Sigmoid colon (tissue), 6 donors: ENCODE measurements at regions not wholly inside any gene's neighbourhood (a gene's known extent, or its start where the extent isn't known, plus 50 kb on each side); places are given as distances from the start of the nearest gene placed in this dataset.

ENCODE experiments used
- DNase-seq: peaks from one replicate; pipeline ENCODE4 v3.0.0-alpha.2; 2019
- H3K27ac ChIP-seq, 4 donors: fragments of 200-600 bp; sonication (generic); one replicate each; pipeline ENCODE4 v1.5.1; 2016 to 2019; ENCODE audit warnings: mild to moderate bottlenecking in 1 of 4
- H3K27me3 ChIP-seq, 3 donors: fragments of 200-600 bp; sonication (generic); one replicate each; pipeline ENCODE4 v1.5.1; 2019; ENCODE audit warnings: mild to moderate bottlenecking in 1 of 3
- H3K36me3 ChIP-seq, 4 donors: fragments of 200-600 bp; sonication (generic); one replicate each; pipeline ENCODE4 v1.5.1; 2016 to 2019
- H3K4me1 ChIP-seq, 4 donors: fragments of 200-600 bp; sonication (generic); one replicate each; pipeline ENCODE4 v1.5.1; 2017 to 2019
- H3K4me3 ChIP-seq, 4 donors: fragments of 200-600 bp; sonication (generic); one replicate each; pipeline ENCODE4 v1.5.1; 2017 to 2019; ENCODE audit warnings: mild to moderate bottlenecking in 2 of 4, moderate library complexity in 1 of 4
- H3K9me3 ChIP-seq, 4 donors: fragments of 200-600 bp in 3 of 4; sonication (generic) in 3 of 4; one replicate each; pipeline versions ENCODE4 v1.5.1 to v1.6.1; 2013 to 2019
- EP300 ChIP-seq, 4 donors: sonication (generic); formaldehyde crosslinking; IDR thresholded peaks; one replicate each; pipeline ENCODE4 v1.6.1; 2017; ENCODE audit warnings: antibody characterized with exemption in 4 of 4
- POLR2A ChIP-seq, 2 donors: fragments of 450-650 bp; IDR thresholded peaks; one replicate each; pipeline ENCODE4 v1.6.1; 2016; ENCODE audit warnings: antibody characterized with exemption in 2 of 2, mild to moderate bottlenecking in 2 of 2, moderate library complexity in 2 of 2
- POLR2AphosphoS5 ChIP-seq, 4 donors: sonication (generic); formaldehyde crosslinking; IDR thresholded peaks; one replicate each; pipeline ENCODE4 v1.6.1; 2017; ENCODE audit warnings: antibody characterized with exemption in 4 of 4
- WGBS, 2 donors: extraction: QIAGEN DNeasy Blood & Tissue Kit; methylation state at CpG; one replicate each; pipeline ENCODE4 v1.1.7; 2013; 5-methylcytosine and 5-hydroxymethylcytosine counted together
- intact Hi-C: fragments of 100-400 bp; cut with DNase I; formaldehyde crosslinking; loops from one replicate; pipeline ENCODE4 v1.15.1; 2023
- TF ChIP-seq, protein P1 (sequence below), 4 experiments: fragments of 450-650 bp in 3 of 4; fragments of 200-600 bp in 1 of 4; IDR thresholded peaks; one replicate each; pipeline ENCODE4 v1.5.1; 2016 to 2019; ENCODE audit warnings: antibody characterized with exemption in 4 of 4, mild to moderate bottlenecking in 3 of 4, moderate library complexity in 2 of 4
- donor health status: healthy with polysubstance abuse.
- donor health status: healthy.

DNA sequence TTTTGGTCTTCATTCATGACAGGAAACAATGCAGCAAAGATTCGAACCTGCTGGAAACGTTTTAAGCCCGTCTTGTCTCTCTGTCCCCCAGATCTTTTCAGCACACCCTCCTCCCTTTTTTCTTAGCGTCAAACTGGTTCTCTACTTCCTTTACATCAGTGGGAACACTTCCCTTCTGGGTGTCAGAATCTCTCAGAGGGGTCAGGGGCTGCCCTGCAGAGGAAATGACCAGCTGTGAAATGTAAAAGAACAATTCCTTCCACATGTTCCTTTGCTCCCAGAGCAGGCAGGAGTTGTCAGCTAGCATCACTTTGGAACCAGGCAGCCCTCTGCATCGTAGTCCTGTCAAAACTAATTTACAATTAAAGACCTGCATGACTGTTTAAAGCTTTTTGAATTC is 619.0 kb downstream of the TFAP2A start:
- Histone ChIP-seq H3K4me3 (no peak overlapping the region), H3K9me3 (no peaks in the 10 kb centered on the region), H3K36me3 (no peaks in the 10 kb centered on the region), H3K27me3 (no peaks in the 10 kb centered on the region), H3K27ac (no peak overlapping the region), H3K4me1 (no peaks in the 10 kb centered on the region)
- WGBS, 2 donors = 20 to 47% methylated on average over 5 of the region's 5 CpGs
- TF ChIP-seq, protein P1, sequence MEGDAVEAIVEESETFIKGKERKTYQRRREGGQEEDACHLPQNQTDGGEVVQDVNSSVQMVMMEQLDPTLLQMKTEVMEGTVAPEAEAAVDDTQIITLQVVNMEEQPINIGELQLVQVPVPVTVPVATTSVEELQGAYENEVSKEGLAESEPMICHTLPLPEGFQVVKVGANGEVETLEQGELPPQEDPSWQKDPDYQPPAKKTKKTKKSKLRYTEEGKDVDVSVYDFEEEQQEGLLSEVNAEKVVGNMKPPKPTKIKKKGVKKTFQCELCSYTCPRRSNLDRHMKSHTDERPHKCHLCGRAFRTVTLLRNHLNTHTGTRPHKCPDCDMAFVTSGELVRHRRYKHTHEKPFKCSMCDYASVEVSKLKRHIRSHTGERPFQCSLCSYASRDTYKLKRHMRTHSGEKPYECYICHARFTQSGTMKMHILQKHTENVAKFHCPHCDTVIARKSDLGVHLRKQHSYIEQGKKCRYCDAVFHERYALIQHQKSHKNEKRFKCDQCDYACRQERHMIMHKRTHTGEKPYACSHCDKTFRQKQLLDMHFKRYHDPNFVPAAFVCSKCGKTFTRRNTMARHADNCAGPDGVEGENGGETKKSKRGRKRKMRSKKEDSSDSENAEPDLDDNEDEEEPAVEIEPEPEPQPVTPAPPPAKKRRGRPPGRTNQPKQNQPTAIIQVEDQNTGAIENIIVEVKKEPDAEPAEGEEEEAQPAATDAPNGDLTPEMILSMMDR (IDR thresholded peaks at IDR 0.05) = no peak
- TF ChIP-seq POLR2A (IDR thresholded peaks at IDR 0.05) (no peak), EP300 (IDR thresholded peaks at IDR 0.05) (no peak), POLR2AphosphoS5 (IDR thresholded peaks at IDR 0.05) (no peak)
- intact Hi-C loops = no loop called here
- DNase-seq = no peak

DNA sequence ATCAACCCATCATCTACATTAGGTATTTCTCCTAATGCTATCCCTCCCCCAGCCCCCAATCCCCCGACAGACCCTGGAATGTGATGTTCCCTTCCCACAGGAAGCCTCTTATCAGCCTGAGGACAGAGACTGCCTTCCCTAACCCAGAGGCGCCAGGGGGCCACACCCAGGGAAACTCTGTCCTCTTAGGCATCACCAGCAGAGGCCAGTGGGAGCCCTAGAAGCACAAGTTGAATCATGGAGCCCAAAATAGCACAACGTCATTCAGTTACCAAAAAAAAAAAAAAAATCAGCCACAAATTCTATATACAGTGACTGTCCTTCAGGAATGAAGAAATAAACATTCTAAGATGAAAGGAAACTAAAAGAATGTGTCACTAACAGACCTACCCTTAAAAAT is 625.7 kb downstream of the TFAP2A start:
- H3K27ac ChIP-seq = no peak overlapping the region
- intact Hi-C loops = no loop called here
- no peaks in the 10 kb centered on the region for H3K4me1 ChIP-seq
- TF ChIP-seq POLR2A (IDR thresholded peaks at IDR 0.05) (no peak), EP300 (IDR thresholded peaks at IDR 0.05) (no peak), POLR2AphosphoS5 (IDR thresholded peaks at IDR 0.05) (no peak)
- TF ChIP-seq, protein P1 (IDR thresholded peaks at IDR 0.05) = no peak
- no peak for DNase-seq
- whole genome bisulfite sequencing, 2 donors = 61 to 71% methylated on average over 3 of the region's 3 CpGs
- H3K4me3 ChIP-seq = no peak overlapping the region
- no peaks in the 10 kb centered on the region for H3K27me3 ChIP-seq
- H3K36me3 ChIP-seq = no peaks in the 10 kb centered on the region
- H3K9me3 ChIP-seq = no peaks in the 10 kb centered on the region

DNA sequence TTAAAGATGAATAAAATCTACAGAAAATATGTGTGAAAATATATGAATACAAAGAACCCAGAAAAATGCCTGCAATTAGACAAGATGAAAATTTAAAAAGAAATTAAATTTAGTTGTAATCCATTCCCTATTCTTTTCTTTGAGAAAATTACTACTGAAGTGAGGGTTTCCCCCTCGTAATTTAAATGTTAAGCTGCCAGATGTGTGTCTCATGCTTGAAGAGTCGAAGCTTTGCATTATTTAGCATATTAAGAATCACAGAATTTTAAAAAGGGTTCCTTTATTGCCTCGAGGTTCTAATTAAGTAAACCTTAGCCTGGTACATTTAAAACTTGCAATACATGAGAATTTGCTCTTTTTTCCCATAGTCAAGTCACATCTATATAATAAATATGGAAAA is 630.1 kb downstream of the TFAP2A start:
- DNase-seq = no peak
- Histone ChIP-seq H3K36me3 (no peaks in the 10 kb centered on the region), H3K9me3 (no peaks in the 10 kb centered on the region), H3K27me3 (no peaks in the 10 kb centered on the region), H3K4me1 (no peaks in the 10 kb centered on the region), H3K4me3 (no peak overlapping the region), H3K27ac (no peak overlapping the region)
- intact Hi-C loops = no loop called here
- TF ChIP-seq, protein P1 (IDR thresholded peaks at IDR 0.05) = no peak
- TF ChIP-seq EP300 (IDR thresholded peaks at IDR 0.05) (no peak), POLR2A (IDR thresholded peaks at IDR 0.05) (no peak), POLR2AphosphoS5 (IDR thresholded peaks at IDR 0.05) (no peak)
- WGBS, 2 donors = 54 to 63% methylated on average over 3 of the region's 3 CpGs

DNA sequence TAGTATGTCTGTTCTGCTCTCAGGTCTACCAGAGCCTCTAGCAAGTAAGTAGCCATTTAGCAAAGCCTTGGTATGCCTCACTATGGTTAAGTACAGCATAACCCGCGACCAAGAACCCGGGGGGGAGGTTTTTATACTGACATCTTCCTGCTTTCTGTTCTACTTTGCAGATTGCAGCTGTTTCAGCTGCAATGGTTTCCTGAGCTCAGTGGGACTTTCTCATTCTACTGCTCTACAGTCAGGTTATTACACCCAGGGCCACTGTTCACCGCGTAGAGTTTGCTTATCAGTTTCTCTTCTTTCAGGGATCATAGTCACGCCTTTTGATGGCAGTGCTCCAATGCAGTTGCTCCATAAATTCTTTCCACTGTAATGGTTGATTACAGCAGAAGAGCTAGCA is 631.3 kb downstream of the TFAP2A start:
- WGBS, 2 donors = 39 to 85% methylated on average over 6 of the region's 6 CpGs
- intact Hi-C loops = no loop called here

More for the DNA sequence above, 631.3 kb downstream of the TFAP2A start:
- H3K4me3 ChIP-seq = no peak overlapping the region
- no peak for DNase-seq
- TF ChIP-seq, protein P1 (IDR thresholded peaks at IDR 0.05) = no peak
- no peak for TF ChIP-seq POLR2AphosphoS5 (IDR thresholded peaks at IDR 0.05)
- TF ChIP-seq POLR2A (IDR thresholded peaks at IDR 0.05) = no peak
- TF ChIP-seq EP300 (IDR thresholded peaks at IDR 0.05) = no peak
- H3K27ac ChIP-seq = no peak overlapping the region
- H3K9me3 ChIP-seq = no peaks in the 10 kb centered on the region
- H3K36me3 ChIP-seq = no peaks in the 10 kb centered on the region
- H3K27me3 ChIP-seq = no peaks in the 10 kb centered on the region
- no peaks in the 10 kb centered on the region for H3K4me1 ChIP-seq
